Mucosa of rectum (tissue), 2 donors: ENCODE measurements at regions not wholly inside any gene's neighbourhood (a gene's known extent, or its start where the extent isn't known, plus 50 kb on each side); places are given as distances from the start of the nearest gene placed in this dataset.
"Not testable (repeated sequence)": the region's sequence is repeated elsewhere in the genome, so short reads cannot be mapped to it uniquely, and the experiment has no call there.

Experiments
- H3K27ac ChIP-seq, 2 donors: one replicate each; pipeline ENCODE4 v1.7.0; 2013; ENCODE audit warnings: inconsistent platforms in 2 of 2, low read depth in 2 of 2, low read length in 2 of 2
- H3K27me3 ChIP-seq, 2 donors: one replicate each; pipeline ENCODE4 v1.7.0; 2013; ENCODE audit warnings: low read length in 2 of 2; ENCODE audit not compliant: control insufficient read depth in 2 of 2, insufficient read depth in 2 of 2
- H3K36me3 ChIP-seq, 2 donors: one replicate each; pipeline ENCODE4 v1.7.0; 2013; ENCODE audit warnings: low read length in 2 of 2; ENCODE audit not compliant: control insufficient read depth in 2 of 2, insufficient read depth in 2 of 2
- H3K4me1 ChIP-seq, 2 donors: one replicate each; pipeline ENCODE4 v1.7.0; 2013; ENCODE audit warnings: low read length in 2 of 2, mild to moderate bottlenecking in 1 of 2; ENCODE audit not compliant: control insufficient read depth in 2 of 2, insufficient read depth in 2 of 2
- H3K4me3 ChIP-seq, 2 donors: one replicate each; pipeline ENCODE4 v1.7.0; 2013; ENCODE audit warnings: low read length in 2 of 2
- H3K9ac ChIP-seq, 2 donors: one replicate each; pipeline ENCODE4 v1.7.0; 2013; ENCODE audit warnings: low read length in 2 of 2, low read depth in 1 of 2, mild to moderate bottlenecking in 1 of 2
- H3K9me3 ChIP-seq, 2 donors: one replicate each; pipeline ENCODE4 v1.7.0; 2013; ENCODE audit warnings: low read length in 2 of 2; ENCODE audit not compliant: control insufficient read depth in 2 of 2
- donor health status: healthy.
- donor health status: Normal muscosa, but diverticular disease.

GRCh38 chr7:156050636-156051569 is 238.6 kb upstream of the SHH start:
- H3K9me3 ChIP-seq: no peaks in the 10 kb centered on the region
- no peak overlapping the region for H3K9ac ChIP-seq
- H3K4me3 ChIP-seq: no peak overlapping the region
- no peaks in the 10 kb centered on the region for H3K36me3 ChIP-seq
- peaks cover 0 to 3% of the 10 kb centered on the region in 2 donors for H3K27me3 ChIP-seq
- no peak overlapping the region for H3K27ac ChIP-seq
- no peaks in the 10 kb centered on the region for H3K4me1 ChIP-seq

GRCh38 chr7:156049366-156049765 is 237.1 kb upstream of the SHH start:
- Histone ChIP-seq H3K27me3 (peaks cover 0 to 3% of the 10 kb centered on the region in 2 donors), H3K9ac (no peak overlapping the region), H3K4me3 (no peak overlapping the region), H3K36me3 (no peaks in the 10 kb centered on the region), H3K9me3 (no peaks in the 10 kb centered on the region), H3K4me1 (no peaks in the 10 kb centered on the region), H3K27ac (no peak overlapping the region)

GRCh38 chr7:156046031-156046560 is 233.8 kb upstream of the SHH start:
- Histone ChIP-seq H3K9me3 (no peaks in the 10 kb centered on the region), H3K27me3 (no peaks in the 10 kb centered on the region), H3K27ac (no peak overlapping the region), H3K9ac (no peak overlapping the region), H3K36me3 (no peaks in the 10 kb centered on the region), H3K4me1 (no peaks in the 10 kb centered on the region), H3K4me3 (no peak overlapping the region)

- H3K9me3 ChIP-seq: no peaks in the 10 kb centered on the region
- H3K27me3 ChIP-seq: no peaks in the 10 kb centered on the region
- no peak overlapping the region for H3K27ac ChIP-seq
- no peak overlapping the region for H3K4me3 ChIP-seq
- H3K9ac ChIP-seq: no peak overlapping the region
- H3K4me1 ChIP-seq: no peaks in the 10 kb centered on the region
- H3K36me3 ChIP-seq: no peaks in the 10 kb centered on the region
These were observed 231.3 kb upstream of the SHH start for GRCh38 chr7:156043416-156044178.

GRCh38 chr7:156041398-156041797 is 229.1 kb upstream of the SHH start:
- Histone ChIP-seq H3K9ac (no peak overlapping the region), H3K4me3 (no peak overlapping the region), H3K27me3 (no peaks in the 10 kb centered on the region), H3K27ac (no peak overlapping the region), H3K9me3 (no peaks in the 10 kb centered on the region), H3K4me1 (no peaks in the 10 kb centered on the region), H3K36me3 (no peaks in the 10 kb centered on the region)

- Histone ChIP-seq H3K4me1 (no peaks in the 10 kb centered on the region), H3K27ac (no peak overlapping the region), H3K27me3 (no peaks in the 10 kb centered on the region), H3K4me3 (no peak overlapping the region), H3K36me3 (no peaks in the 10 kb centered on the region), H3K9ac (no peak overlapping the region), H3K9me3 (no peaks in the 10 kb centered on the region)
These were observed 227.9 kb upstream of the SHH start for GRCh38 chr7:156039971-156040677.

GRCh38 chr7:156039194-156039593 is 226.9 kb upstream of the SHH start:
- Histone ChIP-seq H3K9ac (no peak overlapping the region), H3K9me3 (no peaks in the 10 kb centered on the region), H3K27me3 (no peaks in the 10 kb centered on the region), H3K4me3 (no peak overlapping the region), H3K36me3 (no peaks in the 10 kb centered on the region), H3K27ac (no peak overlapping the region), H3K4me1 (no peaks in the 10 kb centered on the region)

GRCh38 chr7:156038345-156038744 is 226.1 kb upstream of the SHH start:
- H3K9ac ChIP-seq: no peak overlapping the region
- no peak overlapping the region for H3K4me3 ChIP-seq
- H3K36me3 ChIP-seq: no peaks in the 10 kb centered on the region
- no peaks in the 10 kb centered on the region for H3K9me3 ChIP-seq
- no peaks in the 10 kb centered on the region for H3K27me3 ChIP-seq
- H3K4me1 ChIP-seq: no peaks in the 10 kb centered on the region
- no peak overlapping the region for H3K27ac ChIP-seq

- Histone ChIP-seq H3K27ac (no peak overlapping the region), H3K4me3 (no peak overlapping the region), H3K9me3 (no peaks in the 10 kb centered on the region), H3K9ac (no peak overlapping the region), H3K4me1 (no peaks in the 10 kb centered on the region), H3K27me3 (no peaks in the 10 kb centered on the region), H3K36me3 (no peaks in the 10 kb centered on the region)
These were observed 223.9 kb upstream of the SHH start for GRCh38 chr7:156036153-156036552.

GRCh38 chr7:156035387-156035786 is 223.1 kb upstream of the SHH start:
- H3K36me3 ChIP-seq, H3K9me3 ChIP-seq, H3K9ac ChIP-seq, H3K27ac ChIP-seq, H3K4me1 ChIP-seq, H3K27me3 ChIP-seq, H3K4me3 ChIP-seq: not testable (repeated sequence)
